GM23338 (cell line): ENCODE measurements at regions not wholly inside any gene's neighbourhood (a gene's known extent, or its start where the extent isn't known, plus 50 kb on each side); places are given as distances from the start of the nearest gene placed in this dataset.

Source experiments
- ATAC-seq: fragments of 200-7000 bp; cut with Tn5 transposase; 3 replicates; pipeline ENCODE4 v1.9.1; 2020
- DNase-seq: peaks from one replicate; pipeline ENCODE4 v3.0.0-alpha.2; 2015; ENCODE audit warnings: low spot score
- H2AFZ ChIP-seq: fragments of 200-600 bp; sonication (generic); 2 replicates; pipeline ENCODE4 v1.8.0; 2016; ENCODE audit warnings: antibody characterized with exemption, mild to moderate bottlenecking, moderate library complexity
- H3F3A ChIP-seq: fragments of 200-600 bp; sonication (generic); replicated peaks from 2 replicates; pipeline ENCODE4 v1.8.0; 2017; ENCODE audit warnings: antibody characterized with exemption, mixed run types, low read depth
- H3K27ac ChIP-seq: fragments of 200-600 bp; sonication (generic); 2 replicates; pipeline ENCODE4 v1.6.1; 2016; ENCODE audit warnings: low read depth
- H3K27me3 ChIP-seq: fragments of 200-600 bp; sonication (generic); 2 replicates; pipeline ENCODE4 v1.8.0; 2016; ENCODE audit warnings: mild to moderate bottlenecking, mixed run types, moderate library complexity; ENCODE audit not compliant: insufficient read depth
- H3K36me3 ChIP-seq: fragments of 200-600 bp; sonication (generic); 2 replicates; pipeline ENCODE4 v1.8.0; 2016; ENCODE audit warnings: mild to moderate bottlenecking; ENCODE audit not compliant: insufficient read depth
- H3K4me1 ChIP-seq: fragments of 200-600 bp; sonication (generic); 2 replicates; pipeline ENCODE4 v1.8.0; 2016; ENCODE audit warnings: mild to moderate bottlenecking, moderate library complexity; ENCODE audit not compliant: insufficient read depth
- H3K4me2 ChIP-seq: fragments of 200-600 bp; sonication (generic); 2 replicates; pipeline ENCODE4 v1.7.1; 2017; ENCODE audit warnings: mixed run types
- H3K4me3 ChIP-seq: fragments of 200-600 bp; sonication (generic); 2 replicates; pipeline ENCODE4 v1.6.1; 2016; ENCODE audit warnings: mixed run types
- H3K79me2 ChIP-seq: fragments of 200-600 bp; sonication (generic); replicated peaks from 2 replicates; pipeline ENCODE4 v1.8.0; 2017; ENCODE audit warnings: mild to moderate bottlenecking; ENCODE audit not compliant: insufficient read depth
- H3K9me2 ChIP-seq: fragments of 200-600 bp; sonication (generic); 2 replicates; pipeline ENCODE4 v1.8.0; 2017; ENCODE audit not compliant: insufficient read depth
- H4K20me1 ChIP-seq: fragments of 200-600 bp; sonication (generic); replicated peaks from 2 replicates; pipeline ENCODE4 v1.8.0; 2017; ENCODE audit warnings: mild to moderate bottlenecking; ENCODE audit not compliant: insufficient read depth
- H3K27ac Mint-ChIP-seq: 2 replicates; pipeline ENCODE4 v1.8.0; 2020; ENCODE audit warnings: inconsistent platforms, mild to moderate bottlenecking, moderate library complexity, mixed read lengths
- H3K27me3 Mint-ChIP-seq: 3 replicates; pipeline ENCODE4 v1.8.0; 2022; ENCODE audit warnings: low read depth, mild to moderate bottlenecking, moderate library complexity, mixed read lengths, inconsistent platforms; ENCODE audit not compliant: insufficient read depth, poor library complexity
- H3K36me3 Mint-ChIP-seq: 3 replicates; pipeline ENCODE4 v1.8.0; 2021; ENCODE audit warnings: low read depth, mild to moderate bottlenecking, inconsistent platforms, moderate library complexity, mixed read lengths
- H3K4me1 Mint-ChIP-seq: 3 replicates; pipeline ENCODE4 v1.8.0; 2020; ENCODE audit warnings: mild to moderate bottlenecking, inconsistent platforms, mixed read lengths
- H3K4me3 Mint-ChIP-seq: 3 replicates; pipeline ENCODE4 v1.8.0; 2021; ENCODE audit warnings: moderate library complexity, mild to moderate bottlenecking, inconsistent platforms, mixed read lengths
- H3K9me3 Mint-ChIP-seq: 3 replicates; pipeline ENCODE4 v1.8.0; 2020; ENCODE audit warnings: moderate library complexity, mild to moderate bottlenecking, inconsistent platforms, mixed read lengths
- EZH2 ChIP-seq: fragments of 200-600 bp; sonication (generic); IDR thresholded peaks from one replicate; pipeline ENCODE4 v1.8.0; 2017; ENCODE audit warnings: antibody characterized with exemption, mild to moderate bottlenecking, low read depth; ENCODE audit not compliant: unreplicated experiment
- EZH2phosphoT487 ChIP-seq: fragments of 200-600 bp; sonication (generic); IDR thresholded peaks from one replicate; pipeline ENCODE4 v1.8.1; 2018; ENCODE audit warnings: antibody characterized with exemption; ENCODE audit not compliant: unreplicated experiment
- REST ChIP-seq: IDR thresholded peaks from one replicate; pipeline ENCODE4 v1.6.1; 2018; ENCODE audit warnings: antibody characterized with exemption; ENCODE audit not compliant: unreplicated experiment
- ZNF331 ChIP-seq: fragments of 250-450 bp; sonication (Bioruptor Pico); IDR thresholded peaks from 2 replicates; pipeline ENCODE4 v1.5.0; 2020; ENCODE audit warnings: low read depth, mild to moderate bottlenecking, moderate library complexity
- TF ChIP-seq, protein P1 (sequence below): fragments of 250-450 bp; sonication (Bioruptor Pico); IDR thresholded peaks from 2 replicates; pipeline ENCODE4 v1.5.0; 2020; ENCODE audit warnings: mild to moderate bottlenecking, moderate library complexity
- TF ChIP-seq, protein P2 (sequence below): IDR thresholded peaks from 2 replicates; pipeline ENCODE4 v1.6.1; 2016; ENCODE audit warnings: antibody characterized with exemption

- H3K4me1 ChIP-seq = no peaks in the 10 kb centered on the region
- no peak for ATAC-seq
- no peak overlapping the region for H3K4me3 ChIP-seq
- no peaks in the 10 kb centered on the region for H3K36me3 ChIP-seq
- H3K79me2 ChIP-seq = no peaks in the 10 kb centered on the region
- H3K27me3 Mint-ChIP-seq = no peaks in the 10 kb centered on the region
- H3K4me1 Mint-ChIP-seq = peaks cover 5% of the 10 kb centered on the region; the same call in 2 of the 3 replicates
- no peaks in the 10 kb centered on the region for H3K36me3 Mint-ChIP-seq
- no peaks in the 10 kb centered on the region for H3K9me3 Mint-ChIP-seq
- H2AFZ ChIP-seq = no peak overlapping the region
- no peaks in the 10 kb centered on the region for H3K27me3 ChIP-seq
- no peak for TF ChIP-seq REST
- no peaks in the 10 kb centered on the region for H4K20me1 ChIP-seq
- DNase-seq = no peak
- no peak overlapping the region for H3K27ac ChIP-seq
- H3F3A ChIP-seq = no peaks in the 10 kb centered on the region
- H3K9me2 ChIP-seq = no peaks in the 10 kb centered on the region
- H3K27ac Mint-ChIP-seq = no peak overlapping the region
- no peak overlapping the region for H3K4me2 ChIP-seq
- H3K4me3 Mint-ChIP-seq = no peak overlapping the region
These were observed 423.0 kb upstream of the FAM241A start for GRCh38 chr4:111722213-111722720.

DNA sequence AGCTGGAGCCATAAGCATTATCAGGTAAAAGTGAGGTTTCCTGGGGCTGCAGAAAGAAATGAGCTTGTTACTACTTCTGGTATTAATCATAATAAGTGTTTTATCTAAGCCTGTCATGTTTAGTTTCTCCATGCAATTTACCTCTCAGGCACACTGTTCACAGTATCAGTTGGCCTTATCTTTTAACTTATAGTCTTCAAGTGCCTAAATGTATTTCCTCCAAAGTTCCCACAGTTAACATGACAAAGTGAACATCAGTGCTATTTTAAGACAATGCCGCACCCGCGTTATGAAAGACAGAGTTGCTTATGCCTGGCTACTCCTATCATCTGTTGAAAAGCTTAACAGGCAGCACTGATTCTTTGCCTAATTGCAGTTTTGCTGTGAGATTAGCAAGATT lies 408.7 kb upstream of the FAM241A start:
- ATAC-seq = no peak
- no peaks in the 10 kb centered on the region for H3K36me3 Mint-ChIP-seq

More for the DNA sequence above, 408.7 kb upstream of the FAM241A start:
- H3K9me2 ChIP-seq = no peaks in the 10 kb centered on the region
- no peaks in the 10 kb centered on the region for H3K4me1 ChIP-seq
- no peak for DNase-seq
- H3K27ac Mint-ChIP-seq = no peak overlapping the region
- TF ChIP-seq EZH2phosphoT487 = no peak
- TF ChIP-seq REST = no peak
- TF ChIP-seq, protein P1, sequence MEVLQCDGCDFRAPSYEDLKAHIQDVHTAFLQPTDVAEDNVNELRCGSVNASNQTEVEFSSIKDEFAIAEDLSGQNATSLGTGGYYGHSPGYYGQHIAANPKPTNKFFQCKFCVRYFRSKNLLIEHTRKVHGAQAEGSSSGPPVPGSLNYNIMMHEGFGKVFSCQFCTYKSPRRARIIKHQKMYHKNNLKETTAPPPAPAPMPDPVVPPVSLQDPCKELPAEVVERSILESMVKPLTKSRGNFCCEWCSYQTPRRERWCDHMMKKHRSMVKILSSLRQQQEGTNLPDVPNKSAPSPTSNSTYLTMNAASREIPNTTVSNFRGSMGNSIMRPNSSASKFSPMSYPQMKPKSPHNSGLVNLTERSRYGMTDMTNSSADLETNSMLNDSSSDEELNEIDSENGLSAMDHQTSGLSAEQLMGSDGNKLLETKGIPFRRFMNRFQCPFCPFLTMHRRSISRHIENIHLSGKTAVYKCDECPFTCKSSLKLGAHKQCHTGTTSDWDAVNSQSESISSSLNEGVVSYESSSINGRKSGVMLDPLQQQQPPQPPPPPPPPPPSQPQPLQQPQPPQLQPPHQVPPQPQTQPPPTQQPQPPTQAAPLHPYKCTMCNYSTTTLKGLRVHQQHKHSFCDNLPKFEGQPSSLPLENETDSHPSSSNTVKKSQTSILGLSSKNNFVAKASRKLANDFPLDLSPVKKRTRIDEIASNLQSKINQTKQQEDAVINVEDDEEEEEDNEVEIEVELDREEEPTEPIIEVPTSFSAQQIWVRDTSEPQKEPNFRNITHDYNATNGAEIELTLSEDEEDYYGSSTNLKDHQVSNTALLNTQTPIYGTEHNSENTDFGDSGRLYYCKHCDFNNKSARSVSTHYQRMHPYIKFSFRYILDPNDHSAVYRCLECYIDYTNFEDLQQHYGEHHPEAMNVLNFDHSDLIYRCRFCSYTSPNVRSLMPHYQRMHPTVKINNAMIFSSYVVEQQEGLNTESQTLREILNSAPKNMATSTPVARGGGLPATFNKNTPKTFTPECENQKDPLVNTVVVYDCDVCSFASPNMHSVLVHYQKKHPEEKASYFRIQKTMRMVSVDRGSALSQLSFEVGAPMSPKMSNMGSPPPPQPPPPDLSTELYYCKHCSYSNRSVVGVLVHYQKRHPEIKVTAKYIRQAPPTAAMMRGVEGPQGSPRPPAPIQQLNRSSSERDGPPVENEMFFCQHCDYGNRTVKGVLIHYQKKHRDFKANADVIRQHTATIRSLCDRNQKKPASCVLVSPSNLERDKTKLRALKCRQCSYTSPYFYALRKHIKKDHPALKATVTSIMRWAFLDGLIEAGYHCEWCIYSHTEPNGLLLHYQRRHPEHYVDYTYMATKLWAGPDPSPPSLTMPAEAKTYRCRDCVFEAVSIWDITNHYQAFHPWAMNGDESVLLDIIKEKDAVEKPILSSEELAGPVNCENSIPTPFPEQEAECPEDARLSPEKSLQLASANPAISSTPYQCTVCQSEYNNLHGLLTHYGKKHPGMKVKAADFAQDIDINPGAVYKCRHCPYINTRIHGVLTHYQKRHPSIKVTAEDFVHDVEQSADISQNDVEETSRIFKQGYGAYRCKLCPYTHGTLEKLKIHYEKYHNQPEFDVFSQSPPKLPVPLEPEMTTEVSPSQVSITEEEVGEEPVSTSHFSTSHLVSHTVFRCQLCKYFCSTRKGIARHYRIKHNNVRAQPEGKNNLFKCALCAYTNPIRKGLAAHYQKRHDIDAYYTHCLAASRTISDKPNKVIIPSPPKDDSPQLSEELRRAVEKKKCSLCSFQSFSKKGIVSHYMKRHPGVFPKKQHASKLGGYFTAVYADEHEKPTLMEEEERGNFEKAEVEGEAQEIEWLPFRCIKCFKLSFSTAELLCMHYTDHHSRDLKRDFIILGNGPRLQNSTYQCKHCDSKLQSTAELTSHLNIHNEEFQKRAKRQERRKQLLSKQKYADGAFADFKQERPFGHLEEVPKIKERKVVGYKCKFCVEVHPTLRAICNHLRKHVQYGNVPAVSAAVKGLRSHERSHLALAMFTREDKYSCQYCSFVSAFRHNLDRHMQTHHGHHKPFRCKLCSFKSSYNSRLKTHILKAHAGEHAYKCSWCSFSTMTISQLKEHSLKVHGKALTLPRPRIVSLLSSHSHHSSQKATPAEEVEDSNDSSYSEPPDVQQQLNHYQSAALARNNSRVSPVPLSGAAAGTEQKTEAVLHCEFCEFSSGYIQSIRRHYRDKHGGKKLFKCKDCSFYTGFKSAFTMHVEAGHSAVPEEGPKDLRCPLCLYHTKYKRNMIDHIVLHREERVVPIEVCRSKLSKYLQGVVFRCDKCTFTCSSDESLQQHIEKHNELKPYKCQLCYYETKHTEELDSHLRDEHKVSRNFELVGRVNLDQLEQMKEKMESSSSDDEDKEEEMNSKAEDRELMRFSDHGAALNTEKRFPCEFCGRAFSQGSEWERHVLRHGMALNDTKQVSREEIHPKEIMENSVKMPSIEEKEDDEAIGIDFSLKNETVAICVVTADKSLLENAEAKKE (CRISPR knock-in tag) = no peak
- TF ChIP-seq, protein P2, sequence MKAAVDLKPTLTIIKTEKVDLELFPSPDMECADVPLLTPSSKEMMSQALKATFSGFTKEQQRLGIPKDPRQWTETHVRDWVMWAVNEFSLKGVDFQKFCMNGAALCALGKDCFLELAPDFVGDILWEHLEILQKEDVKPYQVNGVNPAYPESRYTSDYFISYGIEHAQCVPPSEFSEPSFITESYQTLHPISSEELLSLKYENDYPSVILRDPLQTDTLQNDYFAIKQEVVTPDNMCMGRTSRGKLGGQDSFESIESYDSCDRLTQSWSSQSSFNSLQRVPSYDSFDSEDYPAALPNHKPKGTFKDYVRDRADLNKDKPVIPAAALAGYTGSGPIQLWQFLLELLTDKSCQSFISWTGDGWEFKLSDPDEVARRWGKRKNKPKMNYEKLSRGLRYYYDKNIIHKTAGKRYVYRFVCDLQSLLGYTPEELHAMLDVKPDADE = no peak
- no peak for TF ChIP-seq ZNF331 (CRISPR knock-in tag)
- no peak for TF ChIP-seq EZH2
- H3K27me3 Mint-ChIP-seq = no peaks in the 10 kb centered on the region
- no peaks in the 10 kb centered on the region for H3K36me3 ChIP-seq
- no peaks in the 10 kb centered on the region for H3K4me1 Mint-ChIP-seq
- no peak overlapping the region for H3K4me2 ChIP-seq
- no peak overlapping the region for H3K4me3 Mint-ChIP-seq
- H4K20me1 ChIP-seq = no peaks in the 10 kb centered on the region
- no peak overlapping the region for H3K27ac ChIP-seq
- H3K4me3 ChIP-seq = no peak overlapping the region
- no peak overlapping the region for H2AFZ ChIP-seq
- H3K79me2 ChIP-seq = no peaks in the 10 kb centered on the region
- no peaks in the 10 kb centered on the region for H3K9me3 Mint-ChIP-seq
- H3K27me3 ChIP-seq = no peaks in the 10 kb centered on the region
- H3F3A ChIP-seq = no peaks in the 10 kb centered on the region
